Neural progenitor cell (in vitro differentiated cells): ENCODE measurements at regions not wholly inside any gene's neighbourhood (a gene's known extent, or its start where the extent isn't known, plus 50 kb on each side); places are given as distances from the start of the nearest gene placed in this dataset.
"Not testable (repeated sequence)": the region's sequence is repeated elsewhere in the genome, so short reads cannot be mapped to it uniquely, and the experiment has no call there.

Experiments
- EZH2phosphoT487 ChIP-seq: fragments of 200-600 bp; sonication (generic); IDR thresholded peaks from 2 replicates; pipeline ENCODE4 v1.6.1; 2017; ENCODE audit warnings: antibody characterized with exemption
- TF ChIP-seq, protein P1 (sequence below): fragments of 200-600 bp; sonication (generic); IDR thresholded peaks from 2 replicates; pipeline ENCODE4 v1.5.1; 2017; ENCODE audit warnings: antibody characterized with exemption, mild to moderate bottlenecking

DNA sequence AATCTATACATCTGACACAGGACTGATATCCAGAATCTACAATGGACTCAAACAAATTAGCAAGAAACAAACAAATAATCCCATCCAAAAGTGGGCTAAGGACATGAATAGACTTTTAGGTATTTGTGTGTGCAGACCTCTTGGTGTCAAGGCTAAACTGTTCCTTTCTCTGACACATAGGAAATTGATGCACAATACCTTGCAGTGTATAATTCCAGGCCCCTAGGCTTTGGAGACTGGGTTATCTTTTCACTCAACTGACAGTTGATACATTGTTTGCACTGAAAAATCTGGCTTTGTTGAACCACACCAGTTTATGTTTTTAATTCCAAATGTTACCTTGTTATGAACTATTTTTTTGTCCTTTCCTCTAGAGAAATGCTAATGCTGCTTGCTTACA, 873.1 kb upstream of the TPTE start:
- TF ChIP-seq, protein P1, sequence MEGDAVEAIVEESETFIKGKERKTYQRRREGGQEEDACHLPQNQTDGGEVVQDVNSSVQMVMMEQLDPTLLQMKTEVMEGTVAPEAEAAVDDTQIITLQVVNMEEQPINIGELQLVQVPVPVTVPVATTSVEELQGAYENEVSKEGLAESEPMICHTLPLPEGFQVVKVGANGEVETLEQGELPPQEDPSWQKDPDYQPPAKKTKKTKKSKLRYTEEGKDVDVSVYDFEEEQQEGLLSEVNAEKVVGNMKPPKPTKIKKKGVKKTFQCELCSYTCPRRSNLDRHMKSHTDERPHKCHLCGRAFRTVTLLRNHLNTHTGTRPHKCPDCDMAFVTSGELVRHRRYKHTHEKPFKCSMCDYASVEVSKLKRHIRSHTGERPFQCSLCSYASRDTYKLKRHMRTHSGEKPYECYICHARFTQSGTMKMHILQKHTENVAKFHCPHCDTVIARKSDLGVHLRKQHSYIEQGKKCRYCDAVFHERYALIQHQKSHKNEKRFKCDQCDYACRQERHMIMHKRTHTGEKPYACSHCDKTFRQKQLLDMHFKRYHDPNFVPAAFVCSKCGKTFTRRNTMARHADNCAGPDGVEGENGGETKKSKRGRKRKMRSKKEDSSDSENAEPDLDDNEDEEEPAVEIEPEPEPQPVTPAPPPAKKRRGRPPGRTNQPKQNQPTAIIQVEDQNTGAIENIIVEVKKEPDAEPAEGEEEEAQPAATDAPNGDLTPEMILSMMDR, result not testable (repeated sequence)
- not testable (repeated sequence) for TF ChIP-seq EZH2phosphoT487
